Loucy (cell line): ENCODE measurements at regions not wholly inside any gene's neighbourhood (a gene's known extent, or its start where the extent isn't known, plus 50 kb on each side); places are given as distances from the start of the nearest gene placed in this dataset.

Source experiments
- CTCF ChIP-seq: fragments of 200-600 bp; sonication (generic); conservative IDR thresholded peaks from 2 replicates; pipeline ENCODE4 v1.5.1; 2014; ENCODE audit warnings: mild to moderate bottlenecking, antibody characterized with exemption, low read length
- EZH2phosphoT487 ChIP-seq: fragments of 200-600 bp; IDR thresholded peaks from 2 replicates; pipeline ENCODE4 v1.6.1; 2018; ENCODE audit warnings: antibody characterized with exemption, mild to moderate bottlenecking, moderate library complexity, borderline replicate concordance

DNA sequence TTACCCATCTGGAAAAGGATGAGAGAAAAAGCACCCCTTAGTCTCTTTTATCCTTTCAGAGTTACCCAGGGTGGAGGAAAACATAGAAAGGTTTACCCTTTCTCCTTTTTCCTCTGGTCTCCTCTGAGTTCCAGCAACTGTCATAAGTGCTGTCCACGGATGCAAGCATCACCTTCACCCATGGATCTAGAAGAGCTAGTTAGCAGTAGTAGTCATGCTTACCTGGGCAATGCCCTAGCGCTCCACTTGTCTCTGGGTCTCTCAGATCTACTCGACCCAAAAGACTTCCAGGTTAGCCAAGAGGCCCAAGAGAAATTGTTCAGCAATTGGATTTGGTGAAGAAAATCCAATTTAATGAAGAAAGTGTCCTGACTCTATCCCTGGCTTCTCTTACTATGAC is 656.2 kb upstream of the PTPRD start:
- TF ChIP-seq CTCF (no peak), EZH2phosphoT487 (no peak)
